GM23338 (cell line): ENCODE measurements at regions not wholly inside any gene's neighbourhood (a gene's known extent, or its start where the extent isn't known, plus 50 kb on each side); places are given as distances from the start of the nearest gene placed in this dataset.

Source experiments
- ATAC-seq: fragments of 200-7000 bp; cut with Tn5 transposase; 3 replicates; pipeline ENCODE4 v1.9.1; 2020
- DNase-seq: peaks from one replicate; pipeline ENCODE4 v3.0.0-alpha.2; 2015; ENCODE audit warnings: low spot score
- H2AFZ ChIP-seq: fragments of 200-600 bp; sonication (generic); 2 replicates; pipeline ENCODE4 v1.8.0; 2016; ENCODE audit warnings: antibody characterized with exemption, mild to moderate bottlenecking, moderate library complexity
- H3F3A ChIP-seq: fragments of 200-600 bp; sonication (generic); replicated peaks from 2 replicates; pipeline ENCODE4 v1.8.0; 2017; ENCODE audit warnings: antibody characterized with exemption, mixed run types, low read depth
- H3K27ac ChIP-seq: fragments of 200-600 bp; sonication (generic); 2 replicates; pipeline ENCODE4 v1.6.1; 2016; ENCODE audit warnings: low read depth
- H3K27me3 ChIP-seq: fragments of 200-600 bp; sonication (generic); 2 replicates; pipeline ENCODE4 v1.8.0; 2016; ENCODE audit warnings: mild to moderate bottlenecking, mixed run types, moderate library complexity; ENCODE audit not compliant: insufficient read depth
- H3K36me3 ChIP-seq: fragments of 200-600 bp; sonication (generic); 2 replicates; pipeline ENCODE4 v1.8.0; 2016; ENCODE audit warnings: mild to moderate bottlenecking; ENCODE audit not compliant: insufficient read depth
- H3K4me1 ChIP-seq: fragments of 200-600 bp; sonication (generic); 2 replicates; pipeline ENCODE4 v1.8.0; 2016; ENCODE audit warnings: mild to moderate bottlenecking, moderate library complexity; ENCODE audit not compliant: insufficient read depth
- H3K4me2 ChIP-seq: fragments of 200-600 bp; sonication (generic); 2 replicates; pipeline ENCODE4 v1.7.1; 2017; ENCODE audit warnings: mixed run types
- H3K4me3 ChIP-seq: fragments of 200-600 bp; sonication (generic); 2 replicates; pipeline ENCODE4 v1.6.1; 2016; ENCODE audit warnings: mixed run types
- H3K79me2 ChIP-seq: fragments of 200-600 bp; sonication (generic); replicated peaks from 2 replicates; pipeline ENCODE4 v1.8.0; 2017; ENCODE audit warnings: mild to moderate bottlenecking; ENCODE audit not compliant: insufficient read depth
- H3K9me2 ChIP-seq: fragments of 200-600 bp; sonication (generic); 2 replicates; pipeline ENCODE4 v1.8.0; 2017; ENCODE audit not compliant: insufficient read depth
- H4K20me1 ChIP-seq: fragments of 200-600 bp; sonication (generic); replicated peaks from 2 replicates; pipeline ENCODE4 v1.8.0; 2017; ENCODE audit warnings: mild to moderate bottlenecking; ENCODE audit not compliant: insufficient read depth
- H3K27ac Mint-ChIP-seq: 2 replicates; pipeline ENCODE4 v1.8.0; 2020; ENCODE audit warnings: inconsistent platforms, mild to moderate bottlenecking, moderate library complexity, mixed read lengths
- H3K27me3 Mint-ChIP-seq: 3 replicates; pipeline ENCODE4 v1.8.0; 2022; ENCODE audit warnings: low read depth, mild to moderate bottlenecking, moderate library complexity, mixed read lengths, inconsistent platforms; ENCODE audit not compliant: insufficient read depth, poor library complexity
- H3K36me3 Mint-ChIP-seq: 3 replicates; pipeline ENCODE4 v1.8.0; 2021; ENCODE audit warnings: low read depth, mild to moderate bottlenecking, inconsistent platforms, moderate library complexity, mixed read lengths
- H3K4me1 Mint-ChIP-seq: 3 replicates; pipeline ENCODE4 v1.8.0; 2020; ENCODE audit warnings: mild to moderate bottlenecking, inconsistent platforms, mixed read lengths
- H3K4me3 Mint-ChIP-seq: 3 replicates; pipeline ENCODE4 v1.8.0; 2021; ENCODE audit warnings: moderate library complexity, mild to moderate bottlenecking, inconsistent platforms, mixed read lengths
- H3K9me3 Mint-ChIP-seq: 3 replicates; pipeline ENCODE4 v1.8.0; 2020; ENCODE audit warnings: moderate library complexity, mild to moderate bottlenecking, inconsistent platforms, mixed read lengths
- EZH2phosphoT487 ChIP-seq: fragments of 200-600 bp; sonication (generic); IDR thresholded peaks from one replicate; pipeline ENCODE4 v1.8.1; 2018; ENCODE audit warnings: antibody characterized with exemption; ENCODE audit not compliant: unreplicated experiment
- POLR2AphosphoS5 ChIP-seq: IDR thresholded peaks from 2 replicates; pipeline ENCODE4 v1.6.1; 2016; ENCODE audit warnings: antibody characterized with exemption, low read depth
- STAT1 ChIP-seq: IDR thresholded peaks from one replicate; pipeline ENCODE4 v1.6.1; 2016; ENCODE audit warnings: antibody characterized with exemption; ENCODE audit not compliant: unreplicated experiment
- ZNF114 ChIP-seq: fragments of 250-450 bp; sonication (Bioruptor Pico); IDR thresholded peaks from 2 replicates; pipeline ENCODE4 v1.5.0; 2020; ENCODE audit warnings: mild to moderate bottlenecking, moderate library complexity
- ZNF331 ChIP-seq: fragments of 250-450 bp; sonication (Bioruptor Pico); IDR thresholded peaks from 2 replicates; pipeline ENCODE4 v1.5.0; 2020; ENCODE audit warnings: low read depth, mild to moderate bottlenecking, moderate library complexity
- TF ChIP-seq, protein P1 (sequence below), 2 experiments: fragments of 200-600 bp in 1 of 2; sonication (generic) in 1 of 2; conservative IDR thresholded peaks; 2 replicates each; pipeline versions ENCODE4 v1.5.1 to v1.6.1; 2016 to 2017; ENCODE audit warnings: antibody characterized with exemption in 2 of 2, low read depth in 2 of 2, mild to moderate bottlenecking in 2 of 2, moderate library complexity in 1 of 2
- TF ChIP-seq, protein P2 (sequence below): IDR thresholded peaks from one replicate; pipeline ENCODE4 v1.6.1; 2018; ENCODE audit warnings: antibody characterized with exemption; ENCODE audit not compliant: unreplicated experiment
- TF ChIP-seq, protein P3 (sequence below): IDR thresholded peaks from 2 replicates; pipeline ENCODE4 v1.6.1; 2016; ENCODE audit warnings: antibody characterized with exemption
- TF ChIP-seq, protein P4 (sequence below): fragments of 250-450 bp; sonication (Bioruptor Pico); IDR thresholded peaks from 2 replicates; pipeline ENCODE4 v1.5.0; 2020; ENCODE audit warnings: mild to moderate bottlenecking, moderate library complexity

DNA sequence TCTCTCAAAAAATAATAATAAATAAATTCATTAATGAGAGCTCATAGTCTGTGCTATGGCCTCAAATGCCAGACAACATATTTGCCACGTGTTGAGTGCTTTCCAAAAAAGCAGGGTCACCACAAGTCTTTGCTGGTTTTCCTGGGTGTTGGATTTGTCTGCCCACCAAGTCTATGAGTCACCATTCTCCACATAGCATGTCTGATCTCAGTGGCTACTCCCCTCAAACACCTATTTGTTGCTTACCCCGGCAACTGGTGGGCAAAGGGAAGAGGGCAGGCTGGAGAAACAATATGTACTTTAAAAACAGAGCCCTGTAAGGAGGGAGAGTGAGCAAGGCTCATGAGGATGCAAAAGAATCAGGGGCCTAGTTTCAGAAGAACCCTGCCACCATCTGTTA, 120.0 kb upstream of the ARRDC4 start (continued):
- TF ChIP-seq, protein P1, sequence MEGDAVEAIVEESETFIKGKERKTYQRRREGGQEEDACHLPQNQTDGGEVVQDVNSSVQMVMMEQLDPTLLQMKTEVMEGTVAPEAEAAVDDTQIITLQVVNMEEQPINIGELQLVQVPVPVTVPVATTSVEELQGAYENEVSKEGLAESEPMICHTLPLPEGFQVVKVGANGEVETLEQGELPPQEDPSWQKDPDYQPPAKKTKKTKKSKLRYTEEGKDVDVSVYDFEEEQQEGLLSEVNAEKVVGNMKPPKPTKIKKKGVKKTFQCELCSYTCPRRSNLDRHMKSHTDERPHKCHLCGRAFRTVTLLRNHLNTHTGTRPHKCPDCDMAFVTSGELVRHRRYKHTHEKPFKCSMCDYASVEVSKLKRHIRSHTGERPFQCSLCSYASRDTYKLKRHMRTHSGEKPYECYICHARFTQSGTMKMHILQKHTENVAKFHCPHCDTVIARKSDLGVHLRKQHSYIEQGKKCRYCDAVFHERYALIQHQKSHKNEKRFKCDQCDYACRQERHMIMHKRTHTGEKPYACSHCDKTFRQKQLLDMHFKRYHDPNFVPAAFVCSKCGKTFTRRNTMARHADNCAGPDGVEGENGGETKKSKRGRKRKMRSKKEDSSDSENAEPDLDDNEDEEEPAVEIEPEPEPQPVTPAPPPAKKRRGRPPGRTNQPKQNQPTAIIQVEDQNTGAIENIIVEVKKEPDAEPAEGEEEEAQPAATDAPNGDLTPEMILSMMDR (conservative IDR thresholded peaks at IDR 0.05; ENCODE audit: low read depth in 2 of 2), result no peak
- TF ChIP-seq, protein P2, sequence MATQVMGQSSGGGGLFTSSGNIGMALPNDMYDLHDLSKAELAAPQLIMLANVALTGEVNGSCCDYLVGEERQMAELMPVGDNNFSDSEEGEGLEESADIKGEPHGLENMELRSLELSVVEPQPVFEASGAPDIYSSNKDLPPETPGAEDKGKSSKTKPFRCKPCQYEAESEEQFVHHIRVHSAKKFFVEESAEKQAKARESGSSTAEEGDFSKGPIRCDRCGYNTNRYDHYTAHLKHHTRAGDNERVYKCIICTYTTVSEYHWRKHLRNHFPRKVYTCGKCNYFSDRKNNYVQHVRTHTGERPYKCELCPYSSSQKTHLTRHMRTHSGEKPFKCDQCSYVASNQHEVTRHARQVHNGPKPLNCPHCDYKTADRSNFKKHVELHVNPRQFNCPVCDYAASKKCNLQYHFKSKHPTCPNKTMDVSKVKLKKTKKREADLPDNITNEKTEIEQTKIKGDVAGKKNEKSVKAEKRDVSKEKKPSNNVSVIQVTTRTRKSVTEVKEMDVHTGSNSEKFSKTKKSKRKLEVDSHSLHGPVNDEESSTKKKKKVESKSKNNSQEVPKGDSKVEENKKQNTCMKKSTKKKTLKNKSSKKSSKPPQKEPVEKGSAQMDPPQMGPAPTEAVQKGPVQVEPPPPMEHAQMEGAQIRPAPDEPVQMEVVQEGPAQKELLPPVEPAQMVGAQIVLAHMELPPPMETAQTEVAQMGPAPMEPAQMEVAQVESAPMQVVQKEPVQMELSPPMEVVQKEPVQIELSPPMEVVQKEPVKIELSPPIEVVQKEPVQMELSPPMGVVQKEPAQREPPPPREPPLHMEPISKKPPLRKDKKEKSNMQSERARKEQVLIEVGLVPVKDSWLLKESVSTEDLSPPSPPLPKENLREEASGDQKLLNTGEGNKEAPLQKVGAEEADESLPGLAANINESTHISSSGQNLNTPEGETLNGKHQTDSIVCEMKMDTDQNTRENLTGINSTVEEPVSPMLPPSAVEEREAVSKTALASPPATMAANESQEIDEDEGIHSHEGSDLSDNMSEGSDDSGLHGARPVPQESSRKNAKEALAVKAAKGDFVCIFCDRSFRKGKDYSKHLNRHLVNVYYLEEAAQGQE, result no peak
- no peak for TF ChIP-seq EZH2phosphoT487
- TF ChIP-seq POLR2AphosphoS5, result no peak

DNA sequence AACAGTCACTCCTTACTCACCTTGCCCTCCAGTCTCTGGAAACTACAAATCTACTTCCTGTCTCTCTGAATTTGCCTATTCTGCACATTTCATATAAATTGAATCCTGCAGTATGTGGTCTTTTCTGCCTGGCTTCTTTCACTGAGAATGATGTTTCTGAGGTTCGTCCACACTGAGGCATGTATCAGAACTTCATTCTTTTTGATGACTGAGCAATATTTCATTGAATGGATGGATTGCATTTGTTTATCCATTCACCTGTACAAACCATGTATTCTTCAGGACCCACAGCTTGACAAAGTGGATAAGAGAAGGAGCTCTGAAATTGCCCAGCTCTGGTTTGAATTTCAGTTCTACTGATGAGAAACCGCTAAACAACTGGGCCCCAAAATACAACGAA, 118.9 kb upstream of the ARRDC4 start:
- ATAC-seq (no peak), DNase-seq (no peak)
- Histone ChIP-seq H3K4me1 (no peaks in the 10 kb centered on the region), H3K36me3 (no peaks in the 10 kb centered on the region), H3K4me3 (no peak overlapping the region), H4K20me1 (no peaks in the 10 kb centered on the region), H3K27me3 (no peaks in the 10 kb centered on the region), H2AFZ (no peak overlapping the region), H3K79me2 (no peaks in the 10 kb centered on the region), H3K9me2 (no peaks in the 10 kb centered on the region), H3K27ac (no peak overlapping the region), H3K4me2 (no peak overlapping the region), H3F3A (no peaks in the 10 kb centered on the region)
- Mint-ChIP-seq H3K9me3 (no peaks in the 10 kb centered on the region), H3K27me3 (no peaks in the 10 kb centered on the region), H3K4me3 (no peak overlapping the region), H3K36me3 (no peaks in the 10 kb centered on the region), H3K27ac (no peak overlapping the region), H3K4me1 (no peaks in the 10 kb centered on the region)
- TF ChIP-seq STAT1, result no peak
- TF ChIP-seq, protein P3, sequence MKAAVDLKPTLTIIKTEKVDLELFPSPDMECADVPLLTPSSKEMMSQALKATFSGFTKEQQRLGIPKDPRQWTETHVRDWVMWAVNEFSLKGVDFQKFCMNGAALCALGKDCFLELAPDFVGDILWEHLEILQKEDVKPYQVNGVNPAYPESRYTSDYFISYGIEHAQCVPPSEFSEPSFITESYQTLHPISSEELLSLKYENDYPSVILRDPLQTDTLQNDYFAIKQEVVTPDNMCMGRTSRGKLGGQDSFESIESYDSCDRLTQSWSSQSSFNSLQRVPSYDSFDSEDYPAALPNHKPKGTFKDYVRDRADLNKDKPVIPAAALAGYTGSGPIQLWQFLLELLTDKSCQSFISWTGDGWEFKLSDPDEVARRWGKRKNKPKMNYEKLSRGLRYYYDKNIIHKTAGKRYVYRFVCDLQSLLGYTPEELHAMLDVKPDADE, result no peak
- TF ChIP-seq, protein P2, result no peak
- TF ChIP-seq, protein P4, sequence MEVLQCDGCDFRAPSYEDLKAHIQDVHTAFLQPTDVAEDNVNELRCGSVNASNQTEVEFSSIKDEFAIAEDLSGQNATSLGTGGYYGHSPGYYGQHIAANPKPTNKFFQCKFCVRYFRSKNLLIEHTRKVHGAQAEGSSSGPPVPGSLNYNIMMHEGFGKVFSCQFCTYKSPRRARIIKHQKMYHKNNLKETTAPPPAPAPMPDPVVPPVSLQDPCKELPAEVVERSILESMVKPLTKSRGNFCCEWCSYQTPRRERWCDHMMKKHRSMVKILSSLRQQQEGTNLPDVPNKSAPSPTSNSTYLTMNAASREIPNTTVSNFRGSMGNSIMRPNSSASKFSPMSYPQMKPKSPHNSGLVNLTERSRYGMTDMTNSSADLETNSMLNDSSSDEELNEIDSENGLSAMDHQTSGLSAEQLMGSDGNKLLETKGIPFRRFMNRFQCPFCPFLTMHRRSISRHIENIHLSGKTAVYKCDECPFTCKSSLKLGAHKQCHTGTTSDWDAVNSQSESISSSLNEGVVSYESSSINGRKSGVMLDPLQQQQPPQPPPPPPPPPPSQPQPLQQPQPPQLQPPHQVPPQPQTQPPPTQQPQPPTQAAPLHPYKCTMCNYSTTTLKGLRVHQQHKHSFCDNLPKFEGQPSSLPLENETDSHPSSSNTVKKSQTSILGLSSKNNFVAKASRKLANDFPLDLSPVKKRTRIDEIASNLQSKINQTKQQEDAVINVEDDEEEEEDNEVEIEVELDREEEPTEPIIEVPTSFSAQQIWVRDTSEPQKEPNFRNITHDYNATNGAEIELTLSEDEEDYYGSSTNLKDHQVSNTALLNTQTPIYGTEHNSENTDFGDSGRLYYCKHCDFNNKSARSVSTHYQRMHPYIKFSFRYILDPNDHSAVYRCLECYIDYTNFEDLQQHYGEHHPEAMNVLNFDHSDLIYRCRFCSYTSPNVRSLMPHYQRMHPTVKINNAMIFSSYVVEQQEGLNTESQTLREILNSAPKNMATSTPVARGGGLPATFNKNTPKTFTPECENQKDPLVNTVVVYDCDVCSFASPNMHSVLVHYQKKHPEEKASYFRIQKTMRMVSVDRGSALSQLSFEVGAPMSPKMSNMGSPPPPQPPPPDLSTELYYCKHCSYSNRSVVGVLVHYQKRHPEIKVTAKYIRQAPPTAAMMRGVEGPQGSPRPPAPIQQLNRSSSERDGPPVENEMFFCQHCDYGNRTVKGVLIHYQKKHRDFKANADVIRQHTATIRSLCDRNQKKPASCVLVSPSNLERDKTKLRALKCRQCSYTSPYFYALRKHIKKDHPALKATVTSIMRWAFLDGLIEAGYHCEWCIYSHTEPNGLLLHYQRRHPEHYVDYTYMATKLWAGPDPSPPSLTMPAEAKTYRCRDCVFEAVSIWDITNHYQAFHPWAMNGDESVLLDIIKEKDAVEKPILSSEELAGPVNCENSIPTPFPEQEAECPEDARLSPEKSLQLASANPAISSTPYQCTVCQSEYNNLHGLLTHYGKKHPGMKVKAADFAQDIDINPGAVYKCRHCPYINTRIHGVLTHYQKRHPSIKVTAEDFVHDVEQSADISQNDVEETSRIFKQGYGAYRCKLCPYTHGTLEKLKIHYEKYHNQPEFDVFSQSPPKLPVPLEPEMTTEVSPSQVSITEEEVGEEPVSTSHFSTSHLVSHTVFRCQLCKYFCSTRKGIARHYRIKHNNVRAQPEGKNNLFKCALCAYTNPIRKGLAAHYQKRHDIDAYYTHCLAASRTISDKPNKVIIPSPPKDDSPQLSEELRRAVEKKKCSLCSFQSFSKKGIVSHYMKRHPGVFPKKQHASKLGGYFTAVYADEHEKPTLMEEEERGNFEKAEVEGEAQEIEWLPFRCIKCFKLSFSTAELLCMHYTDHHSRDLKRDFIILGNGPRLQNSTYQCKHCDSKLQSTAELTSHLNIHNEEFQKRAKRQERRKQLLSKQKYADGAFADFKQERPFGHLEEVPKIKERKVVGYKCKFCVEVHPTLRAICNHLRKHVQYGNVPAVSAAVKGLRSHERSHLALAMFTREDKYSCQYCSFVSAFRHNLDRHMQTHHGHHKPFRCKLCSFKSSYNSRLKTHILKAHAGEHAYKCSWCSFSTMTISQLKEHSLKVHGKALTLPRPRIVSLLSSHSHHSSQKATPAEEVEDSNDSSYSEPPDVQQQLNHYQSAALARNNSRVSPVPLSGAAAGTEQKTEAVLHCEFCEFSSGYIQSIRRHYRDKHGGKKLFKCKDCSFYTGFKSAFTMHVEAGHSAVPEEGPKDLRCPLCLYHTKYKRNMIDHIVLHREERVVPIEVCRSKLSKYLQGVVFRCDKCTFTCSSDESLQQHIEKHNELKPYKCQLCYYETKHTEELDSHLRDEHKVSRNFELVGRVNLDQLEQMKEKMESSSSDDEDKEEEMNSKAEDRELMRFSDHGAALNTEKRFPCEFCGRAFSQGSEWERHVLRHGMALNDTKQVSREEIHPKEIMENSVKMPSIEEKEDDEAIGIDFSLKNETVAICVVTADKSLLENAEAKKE (CRISPR knock-in tag), result no peak
- no peak for TF ChIP-seq ZNF331
- TF ChIP-seq ZNF114 (CRISPR knock-in tag), result no peak
- no peak for TF ChIP-seq EZH2phosphoT487
